HEK293 (cell line): ENCODE measurements at regions not wholly inside any gene's neighbourhood (a gene's known extent, or its start where the extent isn't known, plus 50 kb on each side); places are given as distances from the start of the nearest gene placed in this dataset.
"Not testable (repeated sequence)": the region's sequence is repeated elsewhere in the genome, so short reads cannot be mapped to it uniquely, and the experiment has no call there.

Experiments
- CTCF ChIA-PET: fragments of 350-600 bp; formaldehyde crosslinking; extraction: SDS; loops from one replicate; lab custom pipeline; 2021; ENCODE audit warnings: antibody characterized with exemption; lab: Yijun Ruan, JAX
- POLR2A ChIA-PET: fragments of 300-600 bp; formaldehyde crosslinking; extraction: SDS; loops from one replicate; lab custom pipeline; 2020; ENCODE audit warnings: antibody characterized with exemption, inconsistent platforms; lab: Yijun Ruan, JAX
- H3K27ac ChIP-seq: fragments of 200-500 bp; sonication (Bioruptor generic); 2 replicates; pipeline ENCODE4 v1.5.1; 2014; ENCODE audit warnings: low read depth, low read length, control low read depth, inconsistent platforms; ENCODE audit errors: extremely low read depth
- H3K36me3 ChIP-seq, 2 experiments: fragments of 200-500 bp in 1 of 2; sonication (Bioruptor generic) in 1 of 2; 1 replicate in 1 of 2; 2 replicates in 1 of 2; pipeline ENCODE4 v1.5.1; 2014 to 2017; ENCODE audit warnings: inconsistent platforms in 2 of 2, low read length in 2 of 2; ENCODE audit not compliant: control insufficient read depth in 2 of 2, insufficient read depth in 1 of 2
- H3K4me1 ChIP-seq: fragments of 200-500 bp; sonication (Bioruptor generic); 2 replicates; pipeline ENCODE4 v1.5.1; 2014; ENCODE audit warnings: mild to moderate bottlenecking, low read length, inconsistent platforms; ENCODE audit not compliant: control insufficient read depth, insufficient read depth
- H3K4me3 ChIP-seq: 2 replicates; pipeline ENCODE4 v1.5.1; 2011; ENCODE audit warnings: low read depth, mild to moderate bottlenecking, control low read depth, low read length, moderate library complexity
- H3K9me3 ChIP-seq: fragments of 200-500 bp; sonication (Bioruptor generic); 2 replicates; pipeline ENCODE4 v1.5.1; 2014; ENCODE audit warnings: low read depth, low read length, inconsistent platforms; ENCODE audit not compliant: control insufficient read depth, insufficient read depth
- BCL11A ChIP-seq: fragments of 450-650 bp; formaldehyde crosslinking; IDR thresholded peaks from 2 replicates; pipeline ENCODE4 v1.5.1; 2016; ENCODE audit warnings: low read depth, missing biosample characterization, missing genetic modification characterization
- BCL11B ChIP-seq: fragments of 450-650 bp; formaldehyde crosslinking; IDR thresholded peaks from 2 replicates; pipeline ENCODE4 v1.5.1; 2016; ENCODE audit warnings: low read depth, missing biosample characterization, missing genetic modification characterization
- GLI2 ChIP-seq: fragments of 450-650 bp; formaldehyde crosslinking; IDR thresholded peaks from 2 replicates; pipeline ENCODE4; 2017; ENCODE audit warnings: missing biosample characterization, missing genetic modification characterization, low read depth, borderline replicate concordance
- KLF8 ChIP-seq: fragments of 450-650 bp; formaldehyde crosslinking; IDR thresholded peaks from 2 replicates; pipeline ENCODE4 v1.5.1; 2016; ENCODE audit warnings: missing biosample characterization, missing genetic modification characterization
- MEIS1 ChIP-seq: sonication (generic); formaldehyde crosslinking; IDR thresholded peaks from 2 replicates; pipeline ENCODE4 v1.8.1; 2022; ENCODE audit warnings: missing genetic modification reagents, mild to moderate bottlenecking, borderline replicate concordance
- PBX3 ChIP-seq: sonication (generic); formaldehyde crosslinking; IDR thresholded peaks from 2 replicates; pipeline ENCODE4 v1.8.1; 2022; ENCODE audit warnings: mild to moderate bottlenecking, moderate library complexity, missing genetic modification reagents
- SP3 ChIP-seq: fragments of 450-650 bp; formaldehyde crosslinking; IDR thresholded peaks from 2 replicates; pipeline ENCODE4 v1.5.1; 2016; ENCODE audit warnings: missing biosample characterization, missing genetic modification characterization
- ZBTB8A ChIP-seq: fragments of 450-650 bp; formaldehyde crosslinking; IDR thresholded peaks from 2 replicates; pipeline ENCODE4 v1.5.1; 2016; ENCODE audit warnings: missing biosample characterization, missing genetic modification characterization
- ZFP41 ChIP-seq: fragments of 450-650 bp; formaldehyde crosslinking; IDR thresholded peaks from 2 replicates; pipeline ENCODE4 v1.5.1; 2016; ENCODE audit warnings: missing biosample characterization, missing genetic modification characterization, borderline replicate concordance
- ZNF146 ChIP-seq: fragments of 450-650 bp; formaldehyde crosslinking; IDR thresholded peaks from 2 replicates; pipeline ENCODE4 v1.5.1; 2016; ENCODE audit warnings: missing biosample characterization, missing genetic modification characterization
- ZNF211 ChIP-seq: fragments of 450-650 bp; formaldehyde crosslinking; IDR thresholded peaks from 2 replicates; pipeline ENCODE4 v1.5.1; 2016; ENCODE audit warnings: low read depth, missing biosample characterization, missing genetic modification characterization
- ZNF292 ChIP-seq: fragments of 450-650 bp; formaldehyde crosslinking; IDR thresholded peaks from 2 replicates; pipeline ENCODE4 v1.5.1; 2016; ENCODE audit warnings: low read depth, missing biosample characterization, missing genetic modification characterization, borderline replicate concordance
- ZNF394 ChIP-seq: fragments of 450-650 bp; formaldehyde crosslinking; IDR thresholded peaks from 2 replicates; pipeline ENCODE4 v1.5.1; 2016; ENCODE audit warnings: missing biosample characterization, missing genetic modification characterization, mild to moderate bottlenecking, moderate library complexity, borderline replicate concordance
- ZNF514 ChIP-seq: fragments of 450-650 bp; formaldehyde crosslinking; IDR thresholded peaks from 2 replicates; pipeline ENCODE4 v1.5.1; 2016; ENCODE audit warnings: missing biosample characterization, missing genetic modification characterization
- ZNF530 ChIP-seq: fragments of 450-650 bp; formaldehyde crosslinking; IDR thresholded peaks from 2 replicates; pipeline ENCODE4 v1.5.1; 2016; ENCODE audit warnings: low read depth, missing biosample characterization, missing genetic modification characterization
- ZNF548 ChIP-seq: fragments of 450-650 bp; formaldehyde crosslinking; IDR thresholded peaks from 2 replicates; pipeline ENCODE4 v1.5.1; 2016; ENCODE audit warnings: missing biosample characterization, missing genetic modification characterization
- ZNF629 ChIP-seq: fragments of 450-650 bp; formaldehyde crosslinking; IDR thresholded peaks from 2 replicates; pipeline ENCODE4 v1.5.1; 2017; ENCODE audit warnings: missing biosample characterization, missing genetic modification characterization
- ZNF654 ChIP-seq: fragments of 450-650 bp; formaldehyde crosslinking; IDR thresholded peaks from 2 replicates; pipeline ENCODE4 v1.5.1; 2016; ENCODE audit warnings: low read depth, missing biosample characterization, missing genetic modification characterization
- TF ChIP-seq, protein P1 (sequence below): fragments of 450-650 bp; formaldehyde crosslinking; IDR thresholded peaks from 2 replicates; pipeline ENCODE4 v1.5.1; 2016; ENCODE audit warnings: missing biosample characterization, missing genetic modification characterization, low read depth
- TF ChIP-seq, protein P2 (sequence below): fragments of 450-650 bp; formaldehyde crosslinking; IDR thresholded peaks from 2 replicates; pipeline ENCODE4 v1.5.1; 2016; ENCODE audit warnings: missing biosample characterization, missing genetic modification characterization

GRCh38 chrX:115978068-115978467 lies 192.5 kb upstream of the AGTR2 start:
- Histone ChIP-seq H3K9me3 (no peaks in the 10 kb centered on the region), H3K4me1 (no peaks in the 10 kb centered on the region), H3K27ac (no peak overlapping the region), H3K4me3 (no peak overlapping the region), H3K36me3 (no peaks in the 10 kb centered on the region)
- ChIA-PET CTCF (no interaction called here), POLR2A (no interaction called here)
- TF ChIP-seq ZNF211 (tag by site-specific recombination) (no peak), ZBTB8A (tag by site-specific recombination) (no peak), ZFP41 (tag by site-specific recombination) (no peak), ZNF514 (tag by site-specific recombination) (no peak), ZNF548 (tag by site-specific recombination) (no peak), MEIS1 (CRISPR knock-in tag) (no peak), ZNF629 (tag by site-specific recombination) (no peak), ZNF394 (tag by site-specific recombination) (no peak)
- TF ChIP-seq, protein P1, sequence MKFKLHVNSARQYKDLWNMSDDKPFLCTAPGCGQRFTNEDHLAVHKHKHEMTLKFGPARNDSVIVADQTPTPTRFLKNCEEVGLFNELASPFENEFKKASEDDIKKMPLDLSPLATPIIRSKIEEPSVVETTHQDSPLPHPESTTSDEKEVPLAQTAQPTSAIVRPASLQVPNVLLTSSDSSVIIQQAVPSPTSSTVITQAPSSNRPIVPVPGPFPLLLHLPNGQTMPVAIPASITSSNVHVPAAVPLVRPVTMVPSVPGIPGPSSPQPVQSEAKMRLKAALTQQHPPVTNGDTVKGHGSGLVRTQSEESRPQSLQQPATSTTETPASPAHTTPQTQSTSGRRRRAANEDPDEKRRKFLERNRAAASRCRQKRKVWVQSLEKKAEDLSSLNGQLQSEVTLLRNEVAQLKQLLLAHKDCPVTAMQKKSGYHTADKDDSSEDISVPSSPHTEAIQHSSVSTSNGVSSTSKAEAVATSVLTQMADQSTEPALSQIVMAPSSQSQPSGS, result no peak

GRCh38 chrX:115983148-115983547 lies 187.4 kb upstream of the AGTR2 start:
- H3K4me1 ChIP-seq, H3K27ac ChIP-seq, H3K9me3 ChIP-seq, H3K4me3 ChIP-seq, H3K36me3 ChIP-seq, POLR2A ChIA-PET: not testable (repeated sequence)
- CTCF ChIA-PET, result interaction anchor here (0.5 kb wide), 1 partner anchor 20 kb away, joined by 3 read pairs; no protein-coding TSS in a partner anchor

DNA sequence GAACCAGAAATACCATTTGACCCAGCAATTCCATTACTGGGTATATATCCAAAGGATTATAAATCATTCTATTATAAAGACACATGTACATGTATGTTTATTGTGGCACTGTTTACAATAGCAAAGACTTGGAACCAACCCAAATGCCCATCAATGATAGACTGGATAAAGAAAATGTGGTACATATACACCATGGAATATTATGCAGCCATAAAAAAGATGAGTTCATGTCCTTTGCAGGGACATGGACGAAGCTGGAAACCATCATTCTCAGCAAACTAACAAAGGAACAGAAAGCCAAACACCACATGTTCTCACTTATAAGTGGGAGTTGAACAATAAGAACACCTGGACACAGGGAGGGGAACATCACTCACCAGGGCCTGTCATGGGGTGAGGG lies 183.1 kb upstream of the AGTR2 start:
- H3K36me3 ChIP-seq, H3K4me1 ChIP-seq, POLR2A ChIA-PET, H3K27ac ChIP-seq, H3K9me3 ChIP-seq, H3K4me3 ChIP-seq: not testable (repeated sequence)
- CTCF ChIA-PET, result interaction anchor here (0.7 kb wide), 1 partner anchor 462 kb away, joined by 3 read pairs; no protein-coding TSS in a partner anchor
- TF ChIP-seq ZNF146, result peak; percentile 91

- POLR2A ChIA-PET, result no interaction called here
- no peaks in the 10 kb centered on the region for H3K4me1 ChIP-seq
- no peaks in the 10 kb centered on the region for H3K9me3 ChIP-seq
- no peak overlapping the region for H3K4me3 ChIP-seq
- H3K36me3 ChIP-seq, result no peaks in the 10 kb centered on the region
- TF ChIP-seq PBX3 (CRISPR knock-in tag) (no peak), ZNF654 (tag by site-specific recombination) (peak; percentile 33), SP3 (tag by site-specific recombination) (no peak)
- TF ChIP-seq, all 188 proteins: peak for 1
- CTCF ChIA-PET, result interaction anchor here (0.8 to 1.0 kb wide), 2 partner anchors 210 to 216 kb away, joined by 3 to 4 read pairs; no protein-coding TSS in a partner anchor
- no peak overlapping the region for H3K27ac ChIP-seq
Measured at GRCh38 chrX:115988825-115989224, 181.7 kb upstream of the AGTR2 start.

DNA sequence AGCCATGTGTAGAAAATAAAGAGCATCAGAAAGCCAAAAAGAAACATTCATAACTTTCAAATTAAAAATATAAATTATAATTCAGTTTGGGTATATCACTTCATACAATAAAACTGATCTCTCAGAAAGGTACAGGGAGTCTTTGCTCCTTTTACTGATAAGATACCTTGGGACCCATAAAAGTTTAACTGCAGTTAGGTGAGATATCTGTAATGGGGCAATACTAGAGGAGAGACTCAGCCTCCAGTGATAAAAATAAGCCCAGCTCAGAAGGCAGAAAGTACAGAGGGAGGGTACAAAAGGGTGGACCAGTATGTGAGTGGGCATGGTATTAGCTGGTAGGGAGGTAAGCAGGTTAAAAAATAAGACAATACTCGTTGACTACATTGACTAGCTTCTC lies 180.9 kb upstream of the AGTR2 start:
- no peaks in the 10 kb centered on the region for H3K9me3 ChIP-seq
- H3K27ac ChIP-seq, result no peak overlapping the region
- no peaks in the 10 kb centered on the region for H3K4me1 ChIP-seq
- POLR2A ChIA-PET, result no interaction called here
- CTCF ChIA-PET, result interaction anchor here (0.8 to 1.0 kb wide), 2 partner anchors 209 to 215 kb away, joined by 3 to 4 read pairs; no protein-coding TSS in a partner anchor
- no peak overlapping the region for H3K4me3 ChIP-seq
- no peaks in the 10 kb centered on the region for H3K36me3 ChIP-seq
- TF ChIP-seq KLF8 (tag by site-specific recombination) (no peak), ZNF292 (no peak), GLI2 (tag by site-specific recombination) (no peak), BCL11A (tag by site-specific recombination) (no peak), BCL11B (tag by site-specific recombination) (no peak), ZNF530 (tag by site-specific recombination) (no peak)
- TF ChIP-seq, protein P2, sequence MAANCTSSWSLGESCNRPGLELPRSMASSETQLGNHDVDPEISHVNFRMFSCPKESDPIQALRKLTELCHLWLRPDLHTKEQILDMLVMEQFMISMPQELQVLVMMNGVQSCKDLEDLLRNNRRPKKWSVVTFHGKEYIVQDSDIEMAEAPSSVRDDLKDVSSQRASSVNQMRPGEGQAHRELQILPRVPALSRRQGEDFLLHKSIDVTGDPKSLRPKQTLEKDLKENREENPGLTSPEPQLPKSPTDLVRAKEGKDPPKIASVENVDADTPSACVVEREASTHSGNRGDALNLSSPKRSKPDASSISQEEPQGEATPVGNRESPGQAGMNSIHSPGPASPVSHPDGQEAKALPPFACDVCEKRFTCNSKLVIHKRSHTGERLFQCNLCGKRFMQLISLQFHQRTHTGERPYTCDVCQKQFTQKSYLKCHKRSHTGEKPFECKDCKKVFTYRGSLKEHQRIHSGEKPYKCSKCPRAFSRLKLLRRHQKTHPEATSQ (tag by site-specific recombination), result no peak
- TF ChIP-seq, protein P1, result no peak
